ENCODE measurements at regions not wholly inside any gene's neighbourhood (a gene's known extent, or its start where the extent isn't known, plus 50 kb on each side); places are given as distances from the start of the nearest gene placed in this dataset.

GRCh38 chrX:103442536-103442901 lies 66.2 kb downstream of the BEX3 start:
- no peak overlapping the region for H3K4me3 ChIP-seq
- CTCF ChIA-PET, result no interaction called here
- no peak for TF ChIP-seq RAD21 (conservative IDR thresholded peaks at IDR 0.05 in 1 of 2, IDR thresholded peaks at IDR 0.05 in 1 of 2)
- no peak for TF ChIP-seq NPAS2 (CRISPR knock-in tag; IDR thresholded peaks at IDR 0.05; ENCODE audit: borderline replicate concordance)
- TF ChIP-seq FOSB (CRISPR knock-in tag; IDR thresholded peaks at IDR 0.05), result no peak
- no peak for TF ChIP-seq USF2 (IDR thresholded peaks at IDR 0.05)
- TF ChIP-seq BCL3 (IDR thresholded peaks at IDR 0.05), result no peak
- no peak for TF ChIP-seq SMC3 (IDR thresholded peaks at IDR 0.05)
- no peak for TF ChIP-seq SREBF2 (IDR thresholded peaks at IDR 0.05)
- TF ChIP-seq GATA3 (IDR thresholded peaks at IDR 0.05; ENCODE audit: borderline replicate concordance), result no peak
- H3K4me2 ChIP-seq, result no peak overlapping the region
- no peaks in the 10 kb centered on the region for H3K4me1 ChIP-seq
- DNase-seq (ENCODE audit: low read depth in 1 of 2, low spot score in 1 of 2) (no peak), FAIRE-seq (no peak), ATAC-seq (no peak)
- H3K27ac ChIP-seq, result no peak overlapping the region
- H3K9me3 ChIP-seq, result no peaks in the 10 kb centered on the region
- WGBS (ENCODE audit: missing lambda C conversion rate), result 83% methylated on average over 6 of the region's 6 CpGs
- POLR2A ChIA-PET, result no interaction called here

- Histone ChIP-seq H3K4me2 (no peak overlapping the region), H3K9me3 (no peaks in the 10 kb centered on the region), H3K4me1 (no peaks in the 10 kb centered on the region), H3K4me3 (no peak overlapping the region), H3K27ac (no peak overlapping the region)
- ChIA-PET CTCF (no interaction called here), POLR2A (no interaction called here)
- WGBS (ENCODE audit: missing lambda C conversion rate), result 95% methylated on average over 2 of the region's 2 CpGs
- FAIRE-seq (no peak), ATAC-seq (no peak), DNase-seq (ENCODE audit: low read depth in 1 of 2, low spot score in 1 of 2) (no peak)
- no peak for TF ChIP-seq HMGXB4 (CRISPR knock-in tag; IDR thresholded peaks at IDR 0.05; ENCODE audit: borderline replicate concordance)
- no peak for TF ChIP-seq RNF2 (IDR thresholded peaks at IDR 0.05; ENCODE audit: borderline replicate concordance, low read depth)
- TF ChIP-seq MYC (IDR thresholded peaks at IDR 0.05; ENCODE audit: borderline replicate concordance, low read length), result no peak
- TF ChIP-seq RAD21 (conservative IDR thresholded peaks at IDR 0.05 in 1 of 2, IDR thresholded peaks at IDR 0.05 in 1 of 2), result no peak
- TF ChIP-seq HEYL (CRISPR knock-in tag; IDR thresholded peaks at IDR 0.05), result no peak
- TF ChIP-seq CHD4 (IDR thresholded peaks at IDR 0.05; ENCODE audit: borderline replicate concordance), result no peak
- no peak for TF ChIP-seq RFX5 (IDR thresholded peaks at IDR 0.05)
- no peak for TF ChIP-seq BCL3 (IDR thresholded peaks at IDR 0.05)
- no peak for TF ChIP-seq SREBF2 (IDR thresholded peaks at IDR 0.05)
- no peak for TF ChIP-seq PBX3 (IDR thresholded peaks at IDR 0.05)
- no peak for TF ChIP-seq ZFP36 (IDR thresholded peaks at IDR 0.05; ENCODE audit: borderline replicate concordance, partially characterized antibody)
- TF ChIP-seq KDM5A (IDR thresholded peaks at IDR 0.05), result no peak
- no peak for TF ChIP-seq MAX (IDR thresholded peaks at IDR 0.05)
- TF ChIP-seq PHF8 (IDR thresholded peaks at IDR 0.05; ENCODE audit: borderline replicate concordance, low read depth), result no peak
- no peak for TF ChIP-seq HOXB13 (CRISPR knock-in tag; IDR thresholded peaks at IDR 0.05; ENCODE audit: low read depth)
- TF ChIP-seq NPAS2 (CRISPR knock-in tag; IDR thresholded peaks at IDR 0.05; ENCODE audit: borderline replicate concordance), result no peak
- no peak for TF ChIP-seq CBX8 (IDR thresholded peaks at IDR 0.05)
- TF ChIP-seq CHD2 (IDR thresholded peaks at IDR 0.05; ENCODE audit: low read length, partially characterized antibody), result no peak
- TF ChIP-seq CBX2 (IDR thresholded peaks at IDR 0.05; ENCODE audit: borderline replicate concordance, low read depth), result no peak
Observed at GRCh38 chrX:103446665-103447302, 70.4 kb downstream of the BEX3 start.

Measured in A549 (cell line).